IPS-18c (cell line): ENCODE measurements at regions not wholly inside any gene's neighbourhood (a gene's known extent, or its start where the extent isn't known, plus 50 kb on each side); places are given as distances from the start of the nearest gene placed in this dataset.

Experiments
- H3K4me3 ChIP-seq: 2 replicates; pipeline ENCODE4 v1.7.0; 2013; ENCODE audit warnings: low read depth, mild to moderate bottlenecking, low read length, moderate library complexity; ENCODE audit not compliant: insufficient read depth
- H3K9me3 ChIP-seq: one replicate; pipeline ENCODE4 v1.6.1; 2013; ENCODE audit warnings: mild to moderate bottlenecking, low read length, moderate library complexity; ENCODE audit not compliant: control insufficient read depth, insufficient read depth

DNA sequence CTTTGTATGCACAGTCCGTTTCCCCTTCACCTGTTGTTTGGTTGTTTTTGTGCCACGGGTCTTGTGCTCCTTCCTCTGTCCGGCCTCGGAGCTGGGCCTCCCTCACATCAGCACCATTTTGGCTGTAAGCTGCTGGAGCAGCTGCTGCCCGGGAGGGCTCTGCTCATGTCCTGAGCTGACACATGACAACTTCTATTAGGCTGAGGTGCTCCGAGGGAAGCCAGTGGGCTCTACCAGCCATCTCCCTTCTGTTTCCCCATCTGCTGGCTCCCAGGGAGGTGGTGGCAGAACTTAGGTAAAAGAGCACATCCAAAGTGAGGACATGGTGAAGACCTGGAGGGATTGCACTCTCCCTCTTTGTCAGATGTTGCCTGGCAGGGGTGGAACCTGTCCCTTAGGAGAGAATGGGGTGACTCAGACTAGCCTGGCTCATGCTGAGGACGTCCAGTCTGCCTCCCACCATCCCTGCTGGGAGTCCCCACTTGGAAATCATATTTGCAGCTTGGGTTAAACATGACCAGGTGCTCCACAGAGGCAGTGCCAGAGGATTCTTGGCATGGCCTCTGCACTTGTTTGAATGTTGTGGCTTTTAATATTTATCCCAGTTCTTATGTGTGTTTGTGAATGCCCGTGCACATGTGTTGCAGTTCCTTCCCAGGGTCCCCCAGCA is 49.8 kb upstream of the TNP1 start:
- Histone ChIP-seq H3K4me3 (no peak overlapping the region), H3K9me3 (no peaks in the 10 kb centered on the region)
